NCI-H748 treated with DMSO at 0.1 percent for 48 hours (cell line): ENCODE measurements at regions not wholly inside any gene's neighbourhood (a gene's known extent, or its start where the extent isn't known, plus 50 kb on each side); places are given as distances from the start of the nearest gene placed in this dataset.
"Not testable (repeated sequence)": the region's sequence is repeated elsewhere in the genome, so short reads cannot be mapped to it uniquely, and the experiment has no call there.

ENCODE experiments used
- DNase-seq: peaks from one replicate; lab custom pipeline; 2025; lab: John Stamatoyannopoulos, UW

DNA sequence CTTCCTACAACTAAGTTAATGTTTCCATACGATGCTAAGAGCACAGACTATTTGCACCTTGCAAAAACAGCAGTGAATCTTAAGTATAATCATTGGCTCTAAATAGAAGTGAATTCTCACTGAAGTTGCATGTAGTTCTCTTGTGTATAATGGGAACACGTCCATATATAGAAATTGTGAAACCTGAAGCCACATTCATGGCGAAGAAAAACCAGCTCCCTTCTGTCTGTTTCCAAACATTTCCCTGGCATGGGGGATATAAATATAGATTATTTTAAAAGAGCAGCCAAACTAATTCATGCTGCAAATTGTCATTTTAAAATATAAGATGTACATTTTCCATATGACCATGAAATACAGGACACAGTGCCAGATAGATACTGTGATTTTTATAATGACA is 71.1 kb downstream of the TRAM1L1 start:
- no peak for DNase-seq

GRCh38 chr4:117010671-117011070 is 74.7 kb downstream of the TRAM1L1 start:
- DNase-seq: no peak

DNA sequence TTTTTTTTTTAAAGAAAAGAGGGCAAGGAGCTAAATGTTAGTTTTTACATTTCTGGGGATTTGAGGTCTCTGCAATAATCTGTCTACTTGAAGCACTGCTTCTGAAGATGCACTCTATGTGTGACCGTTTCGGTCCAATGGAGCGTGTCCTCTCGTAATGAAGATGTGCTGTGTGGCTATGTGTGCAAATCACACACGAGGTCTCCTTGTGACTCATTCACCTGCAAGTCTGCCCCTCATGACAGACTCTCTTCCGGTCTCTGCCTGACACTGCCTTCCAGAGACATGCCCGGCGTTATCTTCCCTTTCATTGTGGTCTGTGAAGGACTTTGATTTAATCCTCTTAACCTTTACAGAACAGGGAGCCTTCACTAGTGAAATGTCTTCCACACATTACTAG is 84.3 kb downstream of the TRAM1L1 start:
- DNase-seq: no peak

DNA sequence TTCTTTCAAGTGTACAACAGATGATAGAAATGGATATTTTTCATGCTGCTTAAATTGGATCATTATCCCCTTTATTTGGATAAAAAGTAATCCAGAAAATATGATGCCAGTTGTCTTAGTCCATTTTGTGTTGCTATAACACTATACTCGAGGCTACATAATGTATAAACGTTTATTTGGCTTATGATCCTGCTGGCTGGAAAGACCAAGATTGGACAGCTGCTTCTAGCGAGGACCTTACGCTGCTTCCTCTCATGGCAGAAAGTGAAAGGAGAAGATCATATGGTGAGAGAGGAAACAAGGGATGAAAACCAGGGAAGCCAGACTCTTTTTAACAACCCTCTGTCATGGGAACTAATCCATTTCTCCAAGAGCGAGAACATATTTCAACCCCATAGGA is 102.7 kb downstream of the TRAM1L1 start:
- DNase-seq: no peak

DNA sequence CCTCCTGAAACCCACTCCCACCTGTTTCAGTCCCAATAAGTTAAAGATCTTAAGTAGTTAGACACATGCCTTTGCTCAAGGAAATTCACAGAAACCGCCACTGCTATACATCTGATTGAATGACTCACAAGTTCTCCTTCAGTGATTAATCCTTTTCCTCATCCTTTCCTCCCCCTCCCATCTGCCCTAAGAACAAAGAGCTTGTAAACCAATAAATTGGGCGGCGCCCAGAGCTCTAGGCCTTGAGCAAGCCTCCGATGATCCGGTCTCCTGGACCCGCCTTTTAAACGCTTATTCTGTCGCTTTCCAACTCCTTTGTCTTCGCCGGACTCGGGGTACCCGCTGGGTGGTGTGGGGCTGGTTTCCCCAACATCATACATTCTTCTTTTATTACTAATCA is 104.9 kb downstream of the TRAM1L1 start:
- DNase-seq: not testable (repeated sequence)

GRCh38 chr4:116959045-116959444 is 126.3 kb downstream of the TRAM1L1 start:
- DNase-seq: no peak

DNA sequence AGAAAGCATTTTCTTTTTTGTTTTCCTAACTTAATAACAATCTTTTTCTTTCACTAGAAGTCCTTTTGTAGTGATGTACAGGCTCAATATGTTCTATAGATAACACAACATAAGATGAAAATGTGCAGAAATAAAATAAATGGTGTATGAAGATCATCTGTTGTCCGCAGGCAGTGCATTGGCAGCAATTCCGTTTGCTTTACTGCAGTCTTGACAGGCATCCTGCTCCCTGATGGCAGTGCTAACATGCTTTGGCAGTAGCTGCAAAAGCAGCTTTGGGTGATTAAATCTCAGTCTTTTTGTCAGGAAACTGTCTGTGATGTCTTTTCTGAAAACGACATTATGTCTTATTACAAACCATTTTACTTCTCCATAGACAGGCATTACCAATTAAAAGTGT is 131.4 kb downstream of the TRAM1L1 start:
- no peak for DNase-seq

GRCh38 chr4:116952530-116953136 is 132.7 kb downstream of the TRAM1L1 start:
- DNase-seq: no peak

DNA sequence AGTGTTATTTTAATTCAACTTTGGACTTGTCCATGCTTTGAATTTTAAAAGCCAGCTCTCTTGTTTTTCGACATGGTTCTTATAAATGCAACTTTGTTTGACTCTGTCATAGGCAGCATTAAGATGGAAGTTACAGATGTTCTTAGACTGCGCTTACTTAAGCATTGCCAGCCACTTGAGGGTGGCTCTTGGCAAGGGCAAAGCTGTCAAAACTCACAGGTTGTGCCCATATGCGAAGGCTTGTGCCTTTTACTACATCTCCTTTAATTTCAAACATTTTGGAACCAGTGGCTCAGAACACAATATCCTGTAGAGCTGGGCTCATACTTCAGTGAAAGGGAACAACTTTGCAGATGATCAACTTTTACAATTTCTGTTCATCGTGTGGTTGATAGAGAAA is 135.5 kb downstream of the TRAM1L1 start:
- no peak for DNase-seq

GRCh38 chr4:116942315-116942714 is 143.1 kb downstream of the TRAM1L1 start:
- no peak for DNase-seq

- DNase-seq: no peak
Measured at GRCh38 chr4:116930329-116930728, 155.0 kb downstream of the TRAM1L1 start.

- no peak for DNase-seq
Measured at GRCh38 chr4:116926631-116927295, 158.6 kb downstream of the TRAM1L1 start.

DNA sequence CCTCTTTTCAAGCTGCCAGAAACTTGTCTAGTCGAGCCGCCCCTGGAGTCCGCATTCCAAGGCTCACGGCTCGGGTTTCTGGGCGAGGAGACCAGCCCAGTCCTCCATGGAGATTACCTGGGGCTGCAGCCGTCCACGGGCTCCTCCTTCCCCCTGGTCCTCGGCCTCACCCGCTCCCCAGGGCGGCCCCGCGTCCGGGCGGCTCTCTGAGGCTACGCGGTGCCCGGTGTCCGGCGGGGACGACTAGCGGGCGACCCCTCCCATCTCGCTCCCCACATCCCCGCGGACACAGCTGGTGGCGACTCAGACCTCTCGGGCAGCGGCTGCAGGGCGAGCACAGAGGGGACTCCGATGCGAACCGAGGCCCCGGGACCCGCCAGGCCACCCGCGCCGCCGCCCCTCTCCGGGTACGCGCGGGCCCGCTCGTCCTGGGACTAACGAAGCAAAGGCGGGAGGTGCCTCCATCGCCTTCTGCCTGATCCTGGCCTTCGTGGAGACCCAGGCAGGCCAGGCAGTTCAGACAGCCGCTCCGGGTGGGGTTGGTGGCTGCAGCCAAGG is 159.4 kb downstream of the TRAM1L1 start:
- no peak for DNase-seq

DNA sequence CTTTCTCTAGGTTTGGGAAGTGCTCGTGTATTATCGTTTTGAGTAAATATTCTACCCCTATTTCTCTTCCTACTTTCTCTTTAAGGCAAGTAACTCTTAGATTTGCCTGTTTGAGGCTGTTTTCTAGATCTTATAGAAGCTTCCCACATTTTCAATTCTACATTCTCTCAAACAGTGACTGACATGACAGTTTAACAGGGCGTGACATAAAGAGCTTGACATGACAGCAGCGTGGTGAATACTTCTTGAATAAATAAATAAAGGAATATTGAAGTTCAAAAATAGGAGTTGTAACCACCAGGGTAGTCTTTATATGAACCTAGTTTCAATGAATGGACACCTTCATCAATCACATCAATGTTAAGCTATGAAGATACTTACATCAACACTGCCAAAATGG is 162.0 kb downstream of the TRAM1L1 start:
- DNase-seq: no peak

- no peak for DNase-seq
Measured at GRCh38 chr4:116913451-116913850, 171.9 kb downstream of the TRAM1L1 start.

- no peak for DNase-seq
Measured at GRCh38 chr4:116906758-116907157, 178.6 kb downstream of the TRAM1L1 start.

GRCh38 chr4:116899561-116899960 is 185.8 kb downstream of the TRAM1L1 start:
- no peak for DNase-seq

DNA sequence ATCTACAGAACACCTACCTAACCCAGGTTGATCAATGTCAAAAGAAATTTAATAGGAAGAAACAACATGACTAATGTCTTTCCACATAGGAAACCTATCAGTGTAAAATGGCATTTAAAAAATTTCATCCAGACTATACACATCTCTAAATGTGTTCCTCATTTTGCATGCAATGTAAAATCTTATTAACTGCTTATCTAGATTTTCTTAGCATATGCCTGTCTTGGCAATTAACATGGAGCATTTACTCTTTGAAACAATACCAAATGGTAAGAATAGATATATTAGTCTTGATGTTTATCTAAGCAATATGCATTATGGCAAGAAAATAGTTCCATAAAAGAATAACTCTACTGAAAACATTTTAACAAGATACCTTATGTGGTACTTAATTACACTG is 199.8 kb downstream of the TRAM1L1 start:
- DNase-seq: no peak

- DNase-seq: no peak
Measured at GRCh38 chr4:116882503-116882902, 202.9 kb downstream of the TRAM1L1 start.

DNA sequence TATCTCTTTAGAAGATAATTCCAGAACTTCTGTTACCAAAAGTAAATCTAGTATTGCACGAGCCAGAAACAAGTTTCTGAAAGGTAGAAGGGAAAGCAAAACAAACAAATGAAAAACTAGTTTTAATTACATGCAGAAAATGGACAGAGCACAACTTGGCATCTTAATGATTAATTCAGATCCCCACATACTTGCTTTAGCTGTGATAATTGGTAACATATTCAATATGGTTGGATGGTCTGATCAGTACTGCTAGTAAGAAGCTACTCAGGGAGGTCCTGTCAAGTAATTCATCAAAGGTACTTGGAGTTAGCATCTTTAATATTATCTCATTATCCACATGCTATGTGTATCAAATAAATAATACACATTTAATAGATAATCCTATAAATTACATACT is 204.3 kb downstream of the TRAM1L1 start:
- DNase-seq: no peak

- no peak for DNase-seq
Measured at GRCh38 chr4:116880625-116881024, 204.8 kb downstream of the TRAM1L1 start.

DNA sequence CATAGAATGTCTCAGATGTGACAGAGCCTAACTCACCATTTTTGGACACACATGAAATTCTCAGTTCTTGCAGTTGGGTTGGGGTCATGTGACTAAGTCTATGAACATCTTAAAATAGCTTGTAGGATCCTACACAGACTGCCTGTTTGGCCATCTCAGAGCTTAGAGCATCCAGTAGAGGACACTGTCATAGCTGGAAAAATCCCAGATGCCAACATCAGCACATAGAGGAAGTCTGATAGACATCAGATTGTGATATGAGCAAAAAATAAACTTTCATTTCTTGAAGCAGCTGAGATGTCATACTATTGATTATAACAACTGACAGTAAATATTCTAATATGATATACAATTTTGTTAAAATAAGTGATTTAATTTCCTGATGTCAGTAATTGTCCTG is 207.1 kb downstream of the TRAM1L1 start:
- DNase-seq: no peak

DNA sequence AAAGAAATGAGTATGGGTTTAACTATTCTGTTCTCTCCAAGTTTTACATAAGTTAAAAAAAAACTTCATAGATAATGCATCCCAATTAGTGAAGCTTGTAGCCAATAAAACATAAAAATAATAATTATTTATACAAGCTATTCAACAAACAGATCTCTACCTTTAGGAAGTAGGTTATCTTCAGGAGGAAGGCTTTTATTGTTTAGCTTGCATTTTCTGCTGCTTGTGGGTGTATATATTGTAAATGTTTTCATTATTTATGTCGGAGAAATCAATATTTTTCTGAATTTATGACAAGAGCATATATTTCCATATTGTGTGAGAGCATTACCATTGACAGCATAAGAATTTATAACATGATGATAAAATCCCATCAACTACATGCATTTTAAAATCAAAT is 208.3 kb downstream of the TRAM1L1 start:
- DNase-seq: no peak

DNA sequence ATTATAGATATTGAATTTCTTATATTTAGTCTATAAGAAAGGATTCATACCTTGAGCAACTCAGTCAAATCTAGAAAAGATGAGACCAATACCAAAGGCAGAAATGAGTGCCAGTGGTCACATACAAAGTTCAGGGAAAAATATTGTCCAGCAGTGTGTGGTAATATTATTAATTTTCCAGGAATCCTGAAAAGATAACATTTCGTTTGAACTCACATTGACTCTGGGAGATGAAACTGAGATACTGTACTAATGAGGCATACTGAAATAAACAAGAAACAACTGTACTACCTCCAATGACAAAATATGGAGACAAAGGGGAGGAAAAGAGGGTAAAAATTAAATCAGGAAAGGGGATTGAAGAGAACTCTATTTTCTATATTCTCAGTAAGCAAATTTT is 212.4 kb downstream of the TRAM1L1 start:
- DNase-seq: no peak
